ENCODE measurements at regions not wholly inside any gene's neighbourhood (a gene's known extent, or its start where the extent isn't known, plus 50 kb on each side); places are given as distances from the start of the nearest gene placed in this dataset.

- no peak for TF ChIP-seq CTCF (IDR thresholded peaks at IDR 0.05)
- no peak for TF ChIP-seq POLR2A (IDR thresholded peaks at IDR 0.05)
These were observed 134.4 kb downstream of the WNT5A start for GRCh38 chr3:55352668-55353067.
